BJ (cell line): ENCODE measurements at regions not wholly inside any gene's neighbourhood (a gene's known extent, or its start where the extent isn't known, plus 50 kb on each side); places are given as distances from the start of the nearest gene placed in this dataset.

ENCODE experiments used
- CTCF ChIA-PET: fragments of 350-600 bp; formaldehyde crosslinking; extraction: SDS; loops from one replicate; lab custom pipeline; 2021; ENCODE audit warnings: antibody characterized with exemption, inconsistent platforms; lab: Yijun Ruan, JAX
- POLR2A ChIA-PET: fragments of 300-600 bp; sonication (Branson Sonifier 250); formaldehyde crosslinking; extraction: SDS; loops from one replicate; lab custom pipeline; 2021; ENCODE audit warnings: antibody characterized with exemption; lab: Charles Lee
- DNase-seq: peaks from one replicate; pipeline ENCODE4 v3.0.0-alpha.2; 2011; ENCODE audit warnings: low read depth
- H3K27me3 ChIP-seq: 2 replicates; pipeline ENCODE4 v1.6.0; 2011; ENCODE audit warnings: low read length; ENCODE audit not compliant: control insufficient read depth, insufficient read depth
- H3K36me3 ChIP-seq: 2 replicates; pipeline ENCODE4 v1.5.1; 2011; ENCODE audit warnings: low read length; ENCODE audit not compliant: control insufficient read depth, insufficient read depth
- H3K4me3 ChIP-seq: 2 replicates; pipeline ENCODE4 v1.5.1; 2011; ENCODE audit warnings: low read depth, mild to moderate bottlenecking, control low read depth, low read length
- TF ChIP-seq, protein P1 (sequence below): IDR thresholded peaks from 2 replicates; pipeline ENCODE4 v1.5.1; 2011; ENCODE audit warnings: low read depth, mild to moderate bottlenecking, control low read depth, inconsistent platforms, low read length, moderate library complexity; ENCODE audit not compliant: insufficient read depth

DNA sequence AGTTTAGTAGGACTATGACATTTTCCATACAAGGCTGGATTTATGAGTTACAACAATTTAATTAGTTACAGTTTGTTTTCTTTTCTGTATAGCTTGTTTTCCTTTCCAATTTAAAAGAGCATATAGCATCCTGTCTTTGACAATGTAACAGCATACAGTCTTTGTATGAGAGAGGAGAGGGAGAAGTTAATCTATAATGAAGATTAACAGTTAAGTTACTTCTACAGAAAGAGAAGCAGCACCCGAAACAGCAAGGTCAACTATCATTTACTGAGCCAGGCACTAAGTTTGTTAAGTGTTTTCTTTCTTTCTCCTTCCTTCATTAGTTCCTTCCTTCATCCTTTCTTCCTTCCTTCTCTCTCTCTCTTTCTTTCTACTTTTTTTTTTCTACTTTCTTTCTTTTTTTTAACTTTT, 52.3 kb upstream of the RAB4A start:
- peaks cover 3% of the 10 kb centered on the region; the same call in 1 of the 2 replicates for H3K27me3 ChIP-seq
- no peak for DNase-seq
- TF ChIP-seq, protein P1, sequence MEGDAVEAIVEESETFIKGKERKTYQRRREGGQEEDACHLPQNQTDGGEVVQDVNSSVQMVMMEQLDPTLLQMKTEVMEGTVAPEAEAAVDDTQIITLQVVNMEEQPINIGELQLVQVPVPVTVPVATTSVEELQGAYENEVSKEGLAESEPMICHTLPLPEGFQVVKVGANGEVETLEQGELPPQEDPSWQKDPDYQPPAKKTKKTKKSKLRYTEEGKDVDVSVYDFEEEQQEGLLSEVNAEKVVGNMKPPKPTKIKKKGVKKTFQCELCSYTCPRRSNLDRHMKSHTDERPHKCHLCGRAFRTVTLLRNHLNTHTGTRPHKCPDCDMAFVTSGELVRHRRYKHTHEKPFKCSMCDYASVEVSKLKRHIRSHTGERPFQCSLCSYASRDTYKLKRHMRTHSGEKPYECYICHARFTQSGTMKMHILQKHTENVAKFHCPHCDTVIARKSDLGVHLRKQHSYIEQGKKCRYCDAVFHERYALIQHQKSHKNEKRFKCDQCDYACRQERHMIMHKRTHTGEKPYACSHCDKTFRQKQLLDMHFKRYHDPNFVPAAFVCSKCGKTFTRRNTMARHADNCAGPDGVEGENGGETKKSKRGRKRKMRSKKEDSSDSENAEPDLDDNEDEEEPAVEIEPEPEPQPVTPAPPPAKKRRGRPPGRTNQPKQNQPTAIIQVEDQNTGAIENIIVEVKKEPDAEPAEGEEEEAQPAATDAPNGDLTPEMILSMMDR, result no peak
- CTCF ChIA-PET, result interaction anchor here (1.0 kb wide), 1 partner anchor 9 kb away, joined by 3 read pairs; no protein-coding TSS in a partner anchor
- POLR2A ChIA-PET, result no interaction called here
- no peak overlapping the region for H3K4me3 ChIP-seq
- no peaks in the 10 kb centered on the region for H3K36me3 ChIP-seq

DNA sequence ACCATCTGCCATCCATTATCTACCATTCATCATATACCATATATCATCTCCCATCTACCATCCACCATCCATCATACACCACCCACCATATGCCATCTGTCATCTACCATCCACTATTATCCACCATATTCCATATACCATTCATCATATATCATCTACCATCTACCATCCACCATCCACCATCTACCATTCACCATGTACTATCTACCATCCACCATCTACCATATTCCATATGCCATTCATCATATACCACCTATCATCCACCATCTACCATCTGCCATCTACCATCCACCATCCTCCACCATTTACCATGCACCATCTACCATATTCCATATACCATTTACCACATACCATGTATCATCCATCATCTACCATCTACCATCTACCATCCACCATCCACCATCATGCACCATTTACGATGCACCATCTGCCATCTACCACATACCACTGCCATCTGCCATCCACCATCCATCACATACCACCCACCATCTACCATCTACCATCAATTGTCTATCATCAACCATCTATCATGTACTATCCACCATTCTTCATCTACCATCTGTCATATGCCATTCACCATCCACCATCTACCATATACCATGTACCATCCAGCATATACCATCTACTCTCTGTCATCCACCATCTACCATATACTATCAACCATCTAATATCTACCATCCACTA, 50.6 kb upstream of the RAB4A start:
- H3K36me3 ChIP-seq, result no peaks in the 10 kb centered on the region
- CTCF ChIA-PET, result no interaction called here
- POLR2A ChIA-PET, result no interaction called here
- no peak for DNase-seq
- TF ChIP-seq, protein P1, result no peak
- H3K4me3 ChIP-seq, result no peak overlapping the region
- peaks cover 3% of the 10 kb centered on the region; the same call in 1 of the 2 replicates for H3K27me3 ChIP-seq

DNA sequence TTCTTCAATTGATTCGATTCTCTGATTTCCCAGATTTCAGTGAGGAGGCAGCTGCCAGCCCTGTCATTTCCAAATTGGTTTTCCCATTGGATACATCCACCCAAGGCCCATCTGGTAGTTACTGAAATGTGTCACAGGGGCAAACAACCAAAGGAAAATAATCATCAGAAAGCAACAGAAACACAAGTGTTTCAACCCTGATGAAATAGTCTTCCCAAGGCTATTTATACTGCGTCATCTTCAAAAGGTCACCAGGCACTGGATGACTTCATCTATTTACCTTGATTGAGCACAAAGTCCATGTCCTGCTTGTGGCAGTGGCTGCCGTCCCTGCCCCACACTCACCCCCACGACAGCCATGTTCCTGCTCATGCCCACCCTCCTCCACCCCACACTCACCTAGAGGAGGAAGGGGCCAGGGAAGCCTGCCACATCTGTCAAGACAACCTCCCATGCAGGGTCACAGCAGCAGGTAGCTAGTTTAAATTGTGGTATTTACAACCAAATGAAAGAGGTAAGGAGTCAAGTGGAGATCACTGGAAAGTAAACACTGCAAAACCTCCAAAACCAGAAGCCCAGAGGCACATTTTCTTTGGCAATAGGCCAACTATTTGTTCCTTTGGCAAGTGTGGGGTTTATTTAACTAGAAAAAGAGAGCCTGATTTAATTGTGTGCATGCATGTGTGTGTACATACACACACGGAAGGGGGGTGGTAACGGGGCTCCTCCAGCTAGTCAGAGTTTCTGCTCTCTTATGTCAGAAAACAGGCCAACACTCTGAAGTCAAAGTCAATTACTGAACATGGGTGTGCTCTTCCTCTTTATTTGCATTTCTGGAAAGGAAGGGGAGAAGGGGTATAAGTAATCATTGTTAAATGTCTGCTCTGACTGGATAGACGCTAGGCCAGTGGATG, 49.5 kb upstream of the RAB4A start:
- TF ChIP-seq, protein P1, result no peak
- ChIA-PET POLR2A (no interaction called here), CTCF (interaction anchor here (1.1 kb wide), 1 partner anchor 9 kb away, joined by 4 read pairs; no protein-coding TSS in a partner anchor)
- H3K27me3 ChIP-seq, result peaks cover 3% of the 10 kb centered on the region; the same call in 1 of the 2 replicates
- no peaks in the 10 kb centered on the region for H3K36me3 ChIP-seq
- DNase-seq, result no peak
- H3K4me3 ChIP-seq, result no peak overlapping the region
